Lung (tissue), 11 donors: ENCODE measurements at regions not wholly inside any gene's neighbourhood (a gene's known extent, or its start where the extent isn't known, plus 50 kb on each side); places are given as distances from the start of the nearest gene placed in this dataset.

Experiments used
- ATAC-seq: fragments of 200-7000 bp; cut with Tn5 transposase; one replicate; pipeline ENCODE4 v1.9.1; 2020; ENCODE audit warnings: moderate number of reproducible peaks; ENCODE audit not compliant: insufficient read depth, low FRiP score
- DNase-seq, 3 donors: peaks; one replicate each; pipeline ENCODE4 v3.0.0-alpha.2; 2013 to 2017
- H3K27ac ChIP-seq, 2 donors: one replicate each; pipeline ENCODE4 v1.5.1; 2013; ENCODE audit warnings: mild to moderate bottlenecking in 2 of 2, moderate library complexity in 2 of 2, control low read depth in 1 of 2, inconsistent platforms in 1 of 2, low read depth in 1 of 2, low read length in 1 of 2
- H3K27me3 ChIP-seq, 3 donors: one replicate each; pipeline ENCODE4 v1.5.1; 2013; ENCODE audit warnings: low read length in 2 of 3; ENCODE audit not compliant: control insufficient read depth in 3 of 3, insufficient read depth in 3 of 3
- H3K36me3 ChIP-seq, 4 donors: one replicate each; pipeline ENCODE4 v1.5.1; 2013; ENCODE audit warnings: low read length in 4 of 4, mild to moderate bottlenecking in 1 of 4, moderate library complexity in 1 of 4; ENCODE audit not compliant: control insufficient read depth in 4 of 4, insufficient read depth in 4 of 4
- H3K4me1 ChIP-seq, 5 donors: one replicate each; pipeline ENCODE4 v1.5.1; 2013; ENCODE audit warnings: low read length in 5 of 5, mild to moderate bottlenecking in 2 of 5, moderate library complexity in 1 of 5; ENCODE audit not compliant: control insufficient read depth in 5 of 5, insufficient read depth in 5 of 5
- H3K4me3 ChIP-seq: one replicate; pipeline ENCODE4 v1.5.1; 2013; ENCODE audit warnings: mild to moderate bottlenecking, control low read depth, moderate library complexity
- H3K9ac ChIP-seq, 2 donors: one replicate each; pipeline ENCODE4 v1.5.1; 2013; ENCODE audit warnings: low read length in 2 of 2, control low read depth in 1 of 2; ENCODE audit not compliant: insufficient read depth in 1 of 2
- H3K9me3 ChIP-seq, 4 donors: one replicate each; pipeline ENCODE4 v1.5.1; 2013; ENCODE audit warnings: low read length in 3 of 4, mild to moderate bottlenecking in 1 of 4, moderate library complexity in 1 of 4; ENCODE audit not compliant: control insufficient read depth in 4 of 4, insufficient read depth in 3 of 4
- WGBS, 2 donors: extraction: QIAGEN DNeasy Blood & Tissue Kit; methylation state at CpG; one replicate each; pipeline ENCODE4 v1.1.7; 2013; 5-methylcytosine and 5-hydroxymethylcytosine counted together
- TF ChIP-seq, protein P1 (sequence below): IDR thresholded peaks from 2 replicates; pipeline ENCODE4 v1.5.1; 2012; ENCODE audit warnings: mild to moderate bottlenecking; ENCODE audit errors: control extremely low read depth, extremely low read depth
- donor health status: control.
- donor health status: control.
- donor health status: Bipolar disorder and iron deficiency.
- donor health status: healthy.
- donor health status: DM: yes; HTN: yes; CAD: no.

- Histone ChIP-seq H3K9me3 (no peaks in the 10 kb centered on the region), H3K27me3 (no peaks in the 10 kb centered on the region), H3K9ac (no peak overlapping the region), H3K4me1 (peaks cover 14 to 36% (median 28%) of the 10 kb centered on the region in 5 donors), H3K36me3 (no peaks in the 10 kb centered on the region), H3K27ac (peak overlapping the region in 1 of 2 donors; percentile 84), H3K4me3 (no peak overlapping the region)
- ATAC-seq (no peak), DNase-seq (no peak)
- 94% methylated on average over 11 of the region's 11 CpGs for WGBS, 2 donors
- TF ChIP-seq, protein P1, sequence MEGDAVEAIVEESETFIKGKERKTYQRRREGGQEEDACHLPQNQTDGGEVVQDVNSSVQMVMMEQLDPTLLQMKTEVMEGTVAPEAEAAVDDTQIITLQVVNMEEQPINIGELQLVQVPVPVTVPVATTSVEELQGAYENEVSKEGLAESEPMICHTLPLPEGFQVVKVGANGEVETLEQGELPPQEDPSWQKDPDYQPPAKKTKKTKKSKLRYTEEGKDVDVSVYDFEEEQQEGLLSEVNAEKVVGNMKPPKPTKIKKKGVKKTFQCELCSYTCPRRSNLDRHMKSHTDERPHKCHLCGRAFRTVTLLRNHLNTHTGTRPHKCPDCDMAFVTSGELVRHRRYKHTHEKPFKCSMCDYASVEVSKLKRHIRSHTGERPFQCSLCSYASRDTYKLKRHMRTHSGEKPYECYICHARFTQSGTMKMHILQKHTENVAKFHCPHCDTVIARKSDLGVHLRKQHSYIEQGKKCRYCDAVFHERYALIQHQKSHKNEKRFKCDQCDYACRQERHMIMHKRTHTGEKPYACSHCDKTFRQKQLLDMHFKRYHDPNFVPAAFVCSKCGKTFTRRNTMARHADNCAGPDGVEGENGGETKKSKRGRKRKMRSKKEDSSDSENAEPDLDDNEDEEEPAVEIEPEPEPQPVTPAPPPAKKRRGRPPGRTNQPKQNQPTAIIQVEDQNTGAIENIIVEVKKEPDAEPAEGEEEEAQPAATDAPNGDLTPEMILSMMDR: no peak
Measured at GRCh38 chr2:46816846-46817726, 98.5 kb downstream of the MCFD2 start.

- Histone ChIP-seq H3K36me3 (no peaks in the 10 kb centered on the region), H3K9ac (no peak overlapping the region), H3K4me1 (peaks cover 22 to 43% (median 32%) of the 10 kb centered on the region in 5 donors), H3K4me3 (no peak overlapping the region), H3K9me3 (no peaks in the 10 kb centered on the region), H3K27ac (no peak overlapping the region), H3K27me3 (no peaks in the 10 kb centered on the region)
- DNase-seq: no peak
- no peak for ATAC-seq
- 96 to 97% methylated on average over 11 of the region's 11 CpGs for WGBS, 2 donors
- TF ChIP-seq, protein P1: no peak
Measured at GRCh38 chr2:46816151-46816845, 99.3 kb downstream of the MCFD2 start.

DNA sequence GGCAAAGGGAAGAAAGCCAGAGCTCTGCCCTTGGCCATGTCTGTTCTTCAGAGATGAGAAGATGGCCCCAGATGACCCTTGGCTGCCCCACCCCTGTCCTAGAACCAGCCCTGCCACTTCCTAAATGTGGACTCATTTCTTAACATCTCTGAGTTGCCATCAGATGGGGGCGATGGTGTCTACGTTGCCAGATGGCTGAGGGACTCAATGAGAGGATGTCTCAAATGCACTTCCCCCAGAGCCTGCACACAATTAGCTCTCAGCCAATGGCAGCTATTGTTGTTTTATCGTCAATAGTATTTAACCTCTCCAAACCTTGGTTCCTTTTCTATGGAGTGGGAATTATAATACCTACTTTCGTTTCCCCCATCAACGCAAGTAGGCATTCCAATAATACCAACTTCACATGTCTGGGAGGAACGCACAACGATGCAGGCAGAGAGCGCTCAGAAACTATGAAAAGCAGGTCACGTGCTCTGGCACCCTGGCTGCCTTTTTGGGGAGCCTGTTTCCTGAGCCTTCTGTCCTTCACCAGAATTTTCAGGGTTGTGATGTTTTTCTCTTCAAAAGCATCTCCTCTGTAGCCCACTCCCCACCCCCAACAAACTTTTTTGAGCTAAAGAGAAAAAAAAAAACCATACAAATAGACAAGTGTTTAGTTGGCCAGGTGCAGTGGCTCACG, 100.3 kb downstream of the MCFD2 start:
- Histone ChIP-seq H3K4me1 (peaks cover 23 to 47% (median 32%) of the 10 kb centered on the region in 5 donors), H3K27ac (peak overlapping the region in 1 of 2 donors; percentile 78), H3K27me3 (no peaks in the 10 kb centered on the region), H3K9me3 (no peaks in the 10 kb centered on the region), H3K4me3 (no peak overlapping the region), H3K36me3 (no peaks in the 10 kb centered on the region), H3K9ac (no peak overlapping the region)
- 67 to 82% methylated on average over 10 of the region's 10 CpGs for WGBS, 2 donors
- ATAC-seq: no peak
- TF ChIP-seq, protein P1: no peak
- no peak for DNase-seq
